ENCODE measurements at regions not wholly inside any gene's neighbourhood (a gene's known extent, or its start where the extent isn't known, plus 50 kb on each side); places are given as distances from the start of the nearest gene placed in this dataset.
"Not testable (repeated sequence)": the region's sequence is repeated elsewhere in the genome, so short reads cannot be mapped to it uniquely, and the experiment has no call there.

- ATAC-seq = no peak
- TF ChIP-seq ARNTL (CRISPR knock-in tag; IDR thresholded peaks at IDR 0.05; ENCODE audit: borderline replicate concordance, low read depth) (no peak), PPARA (CRISPR knock-in tag; IDR thresholded peaks at IDR 0.05; ENCODE audit: borderline replicate concordance) (no peak), CSDC2 (CRISPR knock-in tag; IDR thresholded peaks at IDR 0.05) (no peak), CSRNP3 (CRISPR knock-in tag; IDR thresholded peaks at IDR 0.05) (no peak), POU6F1 (CRISPR knock-in tag; IDR thresholded peaks at IDR 0.05; ENCODE audit: borderline replicate concordance, low read depth) (no peak), ZNF8 (CRISPR knock-in tag; IDR thresholded peaks at IDR 0.05) (no peak), ZNF70 (CRISPR knock-in tag; IDR thresholded peaks at IDR 0.05) (no peak), TCF4 (CRISPR knock-in tag; IDR thresholded peaks at IDR 0.05; ENCODE audit: borderline replicate concordance) (no peak), ESRRG (CRISPR knock-in tag; IDR thresholded peaks at IDR 0.05) (no peak), SNAI2 (CRISPR knock-in tag; IDR thresholded peaks at IDR 0.05) (no peak), OSR1 (CRISPR knock-in tag; IDR thresholded peaks at IDR 0.05) (no peak), PATZ1 (CRISPR knock-in tag; IDR thresholded peaks at IDR 0.05; ENCODE audit: borderline replicate concordance) (no peak), ZFP30 (CRISPR knock-in tag; IDR thresholded peaks at IDR 0.05) (no peak), TSHZ2 (CRISPR knock-in tag; IDR thresholded peaks at IDR 0.05) (no peak)
Observed at GRCh38 chr2:45102141-45102540, 92.9 kb upstream of the SIX2 start.

GRCh38 chr2:45096996-45097395, 87.7 kb upstream of the SIX2 start:
- TF ChIP-seq PATZ1 (CRISPR knock-in tag; IDR thresholded peaks at IDR 0.05; ENCODE audit: borderline replicate concordance) (no peak), BACH2 (CRISPR knock-in tag; IDR thresholded peaks at IDR 0.05; ENCODE audit: borderline replicate concordance) (no peak), TOX (CRISPR knock-in tag; IDR thresholded peaks at IDR 0.05; ENCODE audit: borderline replicate concordance) (no peak)
- ATAC-seq = no peak

GRCh38 chr2:45096038-45096437, 86.8 kb upstream of the SIX2 start:
- ATAC-seq = not testable (repeated sequence)

- TF ChIP-seq ZFP3 (CRISPR knock-in tag; IDR thresholded peaks at IDR 0.05) (no peak), ESRRG (CRISPR knock-in tag; IDR thresholded peaks at IDR 0.05) (no peak), ARNTL (CRISPR knock-in tag; IDR thresholded peaks at IDR 0.05; ENCODE audit: borderline replicate concordance, low read depth) (no peak), OSR1 (CRISPR knock-in tag; IDR thresholded peaks at IDR 0.05) (no peak), CSDC2 (CRISPR knock-in tag; IDR thresholded peaks at IDR 0.05) (no peak), ZNF8 (CRISPR knock-in tag; IDR thresholded peaks at IDR 0.05) (no peak), ZNF70 (CRISPR knock-in tag; IDR thresholded peaks at IDR 0.05) (no peak), CREB5 (CRISPR knock-in tag; IDR thresholded peaks at IDR 0.05; ENCODE audit: low read depth) (no peak), ZC3H10 (CRISPR knock-in tag; IDR thresholded peaks at IDR 0.05) (no peak), ZFP30 (CRISPR knock-in tag; IDR thresholded peaks at IDR 0.05) (no peak), TCF4 (CRISPR knock-in tag; IDR thresholded peaks at IDR 0.05; ENCODE audit: borderline replicate concordance) (no peak), BACH2 (CRISPR knock-in tag; IDR thresholded peaks at IDR 0.05; ENCODE audit: borderline replicate concordance) (no peak)
- ATAC-seq = no peak
Observed at GRCh38 chr2:45093663-45094062, 84.4 kb upstream of the SIX2 start.
